GM12891 (cell line): ENCODE measurements at regions not wholly inside any gene's neighbourhood (a gene's known extent, or its start where the extent isn't known, plus 50 kb on each side); places are given as distances from the start of the nearest gene placed in this dataset.

Source experiments
- PAX5 ChIP-seq: IDR thresholded peaks from 2 replicates; pipeline ENCODE4 v1.6.1; 2011; ENCODE audit warnings: low read length, moderate library complexity, mild to moderate bottlenecking; ENCODE audit not compliant: insufficient read depth, severe bottlenecking
- POLR2A ChIP-seq: IDR thresholded peaks from 2 replicates; pipeline ENCODE4 v1.6.1; 2011; ENCODE audit warnings: low read depth, low read length, control low read depth
- POLR2AphosphoS5 ChIP-seq: IDR thresholded peaks from 2 replicates; pipeline ENCODE4 v1.6.1; 2011; ENCODE audit warnings: low read depth, low read length, control low read depth
- POU2F2 ChIP-seq: IDR thresholded peaks from 2 replicates; pipeline ENCODE4 v1.6.1; 2011; ENCODE audit warnings: low read depth, mild to moderate bottlenecking, control low read depth, low read length, moderate library complexity
- SPI1 ChIP-seq: IDR thresholded peaks from 2 replicates; pipeline ENCODE4 v1.6.1; 2011; ENCODE audit warnings: low read depth, low read length, control low read depth
- TAF1 ChIP-seq: IDR thresholded peaks from 2 replicates; pipeline ENCODE4 v1.6.1; 2011; ENCODE audit warnings: low read depth, low read length, control low read depth

GRCh38 chr7:9502269-9502668 is 1068.9 kb downstream of the NXPH1 start:
- TF ChIP-seq TAF1 (no peak), POLR2A (no peak), POLR2AphosphoS5 (no peak), SPI1 (no peak), POU2F2 (no peak), PAX5 (no peak)
